Neural progenitor cell (in vitro differentiated cells): ENCODE measurements at regions not wholly inside any gene's neighbourhood (a gene's known extent, or its start where the extent isn't known, plus 50 kb on each side); places are given as distances from the start of the nearest gene placed in this dataset. TPM values are rescaled to one million over a fixed set of nuclear protein-coding genes. Genes with fewer than 3 reads are reported as not detected.

Source experiments
- DNase-seq: peaks from one replicate; pipeline ENCODE4 v3.0.0-alpha.2; 2016; ENCODE audit warnings: low spot score
- H2AFZ ChIP-seq: fragments of 200-600 bp; sonication (generic); replicated peaks from 2 replicates; pipeline ENCODE4 v1.6.1; 2016; ENCODE audit warnings: antibody characterized with exemption
- H3F3A ChIP-seq: fragments of 200-600 bp; sonication (generic); 2 replicates; pipeline ENCODE4 v1.6.1; 2016; ENCODE audit warnings: antibody characterized with exemption, low read depth
- H3K27ac ChIP-seq: fragments of 200-600 bp; sonication (generic); 2 replicates; pipeline ENCODE4 v1.5.1; 2016; ENCODE audit warnings: mild to moderate bottlenecking
- H3K27me3 ChIP-seq: fragments of 200-600 bp; sonication (generic); 2 replicates; pipeline ENCODE4 v1.6.1; 2016; ENCODE audit warnings: mild to moderate bottlenecking, moderate library complexity
- H3K36me3 ChIP-seq: fragments of 200-600 bp; sonication (generic); 2 replicates; pipeline ENCODE4 v1.5.1; 2016
- H3K4me1 ChIP-seq: fragments of 200-600 bp; sonication (generic); 2 replicates; pipeline ENCODE4 v1.6.1; 2016; ENCODE audit warnings: mixed run types
- H3K4me2 ChIP-seq: fragments of 200-600 bp; sonication (generic); 2 replicates; pipeline ENCODE4 v1.6.1; 2016
- H3K4me3 ChIP-seq: fragments of 200-600 bp; sonication (generic); 2 replicates; pipeline ENCODE4 v1.5.1; 2016
- H3K79me2 ChIP-seq: fragments of 200-600 bp; sonication (generic); 2 replicates; pipeline ENCODE4 v1.6.1; 2016; ENCODE audit warnings: low read depth
- H3K9ac ChIP-seq: fragments of 200-600 bp; sonication (generic); 2 replicates; pipeline ENCODE4 v1.6.1; 2016
- H3K9me3 ChIP-seq: fragments of 200-600 bp; sonication (generic); 2 replicates; pipeline ENCODE4 v1.5.1; 2016; ENCODE audit warnings: low read depth
- H4K20me1 ChIP-seq: fragments of 200-600 bp; sonication (generic); 2 replicates; pipeline ENCODE4 v1.6.1; 2016; ENCODE audit warnings: low read depth
- H3K27ac Mint-ChIP-seq: 3 replicates; pipeline ENCODE4 v1.8.0; 2021; ENCODE audit warnings: mixed read lengths
- H3K27me3 Mint-ChIP-seq: 2 replicates; pipeline ENCODE4 v1.8.0; 2022; ENCODE audit warnings: low read depth, mild to moderate bottlenecking, inconsistent platforms, moderate library complexity, mixed read lengths; ENCODE audit not compliant: insufficient read depth
- H3K36me3 Mint-ChIP-seq: 3 replicates; pipeline ENCODE4 v1.8.0; 2021; ENCODE audit warnings: mixed read lengths
- H3K4me1 Mint-ChIP-seq: 3 replicates; pipeline ENCODE4 v1.8.0; 2021; ENCODE audit warnings: mixed read lengths
- H3K4me3 Mint-ChIP-seq: 3 replicates; pipeline ENCODE4 v1.8.0; 2021; ENCODE audit warnings: mild to moderate bottlenecking, moderate library complexity, mixed read lengths
- H3K9me3 Mint-ChIP-seq: 3 replicates; pipeline ENCODE4 v1.8.0; 2020; ENCODE audit warnings: mixed read lengths
- EZH2 ChIP-seq: fragments of 200-600 bp; sonication (generic); IDR thresholded peaks from 2 replicates; pipeline ENCODE4 v1.6.1; 2017; ENCODE audit warnings: antibody characterized with exemption, mild to moderate bottlenecking, moderate library complexity
- EZH2phosphoT487 ChIP-seq: fragments of 200-600 bp; sonication (generic); IDR thresholded peaks from 2 replicates; pipeline ENCODE4 v1.6.1; 2017; ENCODE audit warnings: antibody characterized with exemption
- small RNA-seq: library from RNA; depleted of rRNA; stranded (forward); fragments of <200 nt; gene quantifications from one replicate; pipeline ENCODE3, GENCODE V24; 2015
- TF ChIP-seq, protein P1 (sequence below): fragments of 200-600 bp; sonication (generic); IDR thresholded peaks from 2 replicates; pipeline ENCODE4 v1.5.1; 2017; ENCODE audit warnings: antibody characterized with exemption, mild to moderate bottlenecking

DNA sequence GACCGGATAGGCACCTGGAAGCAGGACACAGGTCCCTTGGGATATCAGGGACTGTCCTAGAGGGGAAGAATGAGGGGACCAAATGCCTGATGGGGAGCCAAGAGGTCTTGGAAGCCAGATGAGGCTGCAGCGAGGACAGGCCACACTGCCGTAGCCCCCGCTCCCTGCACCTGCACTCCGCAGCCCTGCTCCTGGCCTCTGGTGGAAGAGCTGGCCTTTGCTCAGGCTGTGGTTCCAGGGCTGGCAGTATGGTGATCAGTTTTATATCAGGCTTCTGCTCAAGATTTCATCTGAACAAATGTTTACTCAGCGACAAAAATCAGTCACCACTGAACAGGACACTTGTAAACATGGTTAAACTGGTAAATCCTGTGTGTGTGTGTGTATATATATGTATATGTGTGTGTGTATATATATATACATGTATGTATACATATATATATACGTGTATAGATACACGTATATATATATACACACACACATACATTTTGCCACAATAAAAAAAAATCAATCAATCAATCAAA is 52.5 kb upstream of the TAF1B start:
- Histone ChIP-seq H2AFZ (no peak overlapping the region), H3K79me2 (no peaks in the 10 kb centered on the region), H3K27me3 (peaks cover 4% of the 10 kb centered on the region), H3K27ac (no peak overlapping the region), H3F3A (no peaks in the 10 kb centered on the region), H4K20me1 (no peaks in the 10 kb centered on the region), H3K9ac (no peak overlapping the region), H3K9me3 (no peaks in the 10 kb centered on the region), H3K4me2 (no peak overlapping the region), H3K36me3 (no peaks in the 10 kb centered on the region), H3K4me3 (no peak overlapping the region), H3K4me1 (no peaks in the 10 kb centered on the region)
- H3K27me3 Mint-ChIP-seq: no peaks in the 10 kb centered on the region
- peaks cover 6% of the 10 kb centered on the region for H3K4me1 Mint-ChIP-seq
- TF ChIP-seq EZH2phosphoT487 (no peak), EZH2 (no peak)
- TF ChIP-seq, protein P1, sequence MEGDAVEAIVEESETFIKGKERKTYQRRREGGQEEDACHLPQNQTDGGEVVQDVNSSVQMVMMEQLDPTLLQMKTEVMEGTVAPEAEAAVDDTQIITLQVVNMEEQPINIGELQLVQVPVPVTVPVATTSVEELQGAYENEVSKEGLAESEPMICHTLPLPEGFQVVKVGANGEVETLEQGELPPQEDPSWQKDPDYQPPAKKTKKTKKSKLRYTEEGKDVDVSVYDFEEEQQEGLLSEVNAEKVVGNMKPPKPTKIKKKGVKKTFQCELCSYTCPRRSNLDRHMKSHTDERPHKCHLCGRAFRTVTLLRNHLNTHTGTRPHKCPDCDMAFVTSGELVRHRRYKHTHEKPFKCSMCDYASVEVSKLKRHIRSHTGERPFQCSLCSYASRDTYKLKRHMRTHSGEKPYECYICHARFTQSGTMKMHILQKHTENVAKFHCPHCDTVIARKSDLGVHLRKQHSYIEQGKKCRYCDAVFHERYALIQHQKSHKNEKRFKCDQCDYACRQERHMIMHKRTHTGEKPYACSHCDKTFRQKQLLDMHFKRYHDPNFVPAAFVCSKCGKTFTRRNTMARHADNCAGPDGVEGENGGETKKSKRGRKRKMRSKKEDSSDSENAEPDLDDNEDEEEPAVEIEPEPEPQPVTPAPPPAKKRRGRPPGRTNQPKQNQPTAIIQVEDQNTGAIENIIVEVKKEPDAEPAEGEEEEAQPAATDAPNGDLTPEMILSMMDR: no peak
- H3K9me3 Mint-ChIP-seq: no peaks in the 10 kb centered on the region
- no peaks in the 10 kb centered on the region for H3K36me3 Mint-ChIP-seq
- H3K4me3 Mint-ChIP-seq: no peak overlapping the region
- DNase-seq: no peak
- H3K27ac Mint-ChIP-seq: no peak overlapping the region

DNA sequence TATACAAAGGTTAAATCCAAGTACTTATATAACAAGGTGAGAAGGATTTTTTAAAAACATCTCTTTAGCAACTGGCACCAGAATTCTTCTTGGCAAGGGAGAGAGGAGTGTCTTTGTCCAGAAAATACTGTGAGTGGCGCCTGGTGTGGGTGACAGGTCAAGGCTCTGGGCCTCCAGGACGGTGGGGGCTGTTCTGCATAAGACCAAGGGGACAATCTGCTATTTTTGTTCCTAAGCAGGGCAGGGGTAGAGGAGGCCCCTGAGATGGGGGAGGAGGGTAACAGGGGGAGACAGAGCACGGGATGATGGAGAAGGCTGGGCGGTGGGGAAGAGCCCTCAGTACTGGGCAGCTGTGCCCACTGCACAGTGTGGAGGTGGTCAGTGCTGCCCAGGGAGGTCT is 51.6 kb upstream of the TAF1B start:
- H3K4me1 Mint-ChIP-seq: peaks cover 9% of the 10 kb centered on the region

GRCh38 chr2:9793156-9793917 is 49.9 kb upstream of the TAF1B start:
- DNase-seq: no peak
- no peaks in the 10 kb centered on the region for H3K4me1 ChIP-seq
- H3K4me3 Mint-ChIP-seq: no peak overlapping the region
- H3K36me3 Mint-ChIP-seq: no peaks in the 10 kb centered on the region
- no peak overlapping the region for H2AFZ ChIP-seq
- peaks cover 20% of the 10 kb centered on the region for H3K4me1 Mint-ChIP-seq
- no peak overlapping the region for H3K4me3 ChIP-seq
- no peaks in the 10 kb centered on the region for H3K9me3 ChIP-seq
- no peaks in the 10 kb centered on the region for H4K20me1 ChIP-seq
- no peaks in the 10 kb centered on the region for H3K27me3 Mint-ChIP-seq
- no peak for TF ChIP-seq EZH2phosphoT487
- TF ChIP-seq, protein P1: no peak
- TF ChIP-seq EZH2: no peak
- no peak overlapping the region for H3K4me2 ChIP-seq
- H3K9ac ChIP-seq: no peak overlapping the region
- H3K27ac ChIP-seq: no peak overlapping the region
- H3K36me3 ChIP-seq: no peaks in the 10 kb centered on the region
- no peaks in the 10 kb centered on the region for H3F3A ChIP-seq
- no peaks in the 10 kb centered on the region for H3K79me2 ChIP-seq
- H3K9me3 Mint-ChIP-seq: no peaks in the 10 kb centered on the region
- H3K27me3 ChIP-seq: no peaks in the 10 kb centered on the region
- H3K27ac Mint-ChIP-seq: no peak overlapping the region

More for the DNA sequence above, 51.6 kb upstream of the TAF1B start:
- TF ChIP-seq EZH2: no peak
- TF ChIP-seq, protein P1: no peak
- no peak for TF ChIP-seq EZH2phosphoT487
- H3K9me3 Mint-ChIP-seq: no peaks in the 10 kb centered on the region
- H3K36me3 Mint-ChIP-seq: no peaks in the 10 kb centered on the region
- Histone ChIP-seq H3K79me2 (no peaks in the 10 kb centered on the region), H3K4me2 (no peak overlapping the region), H3K4me1 (no peaks in the 10 kb centered on the region), H3K9me3 (no peaks in the 10 kb centered on the region), H3K27me3 (peaks cover 4% of the 10 kb centered on the region), H3K27ac (no peak overlapping the region), H3K9ac (no peak overlapping the region), H4K20me1 (no peaks in the 10 kb centered on the region), H3K36me3 (no peaks in the 10 kb centered on the region), H2AFZ (no peak overlapping the region), H3F3A (no peaks in the 10 kb centered on the region), H3K4me3 (no peak overlapping the region)
- H3K27me3 Mint-ChIP-seq: no peaks in the 10 kb centered on the region
- no peak for DNase-seq
- H3K4me3 Mint-ChIP-seq: no peak overlapping the region
- H3K27ac Mint-ChIP-seq: no peak overlapping the region

Small RNAs in the stretch of these regions (small RNA-seq; reads per million reads assigned to genes)
- gene AC082651.2 (not detected), gene RNU4-73P (not detected)
